GM10266 (cell line): ENCODE measurements at regions not wholly inside any gene's neighbourhood (a gene's known extent, or its start where the extent isn't known, plus 50 kb on each side); places are given as distances from the start of the nearest gene placed in this dataset.
"Not testable (repeated sequence)": the region's sequence is repeated elsewhere in the genome, so short reads cannot be mapped to it uniquely, and the experiment has no call there.

ENCODE experiments used
- DNase-seq: peaks from one replicate; pipeline ENCODE4 v3.0.0; 2012; ENCODE audit errors: extremely low spot score
- TF ChIP-seq, protein P1 (sequence below): IDR thresholded peaks from 2 replicates; pipeline ENCODE4 v1.5.1; 2012; ENCODE audit warnings: mild to moderate bottlenecking, low read depth; ENCODE audit not compliant: control insufficient read depth, insufficient read depth; ENCODE audit errors: missing control alignments

DNA sequence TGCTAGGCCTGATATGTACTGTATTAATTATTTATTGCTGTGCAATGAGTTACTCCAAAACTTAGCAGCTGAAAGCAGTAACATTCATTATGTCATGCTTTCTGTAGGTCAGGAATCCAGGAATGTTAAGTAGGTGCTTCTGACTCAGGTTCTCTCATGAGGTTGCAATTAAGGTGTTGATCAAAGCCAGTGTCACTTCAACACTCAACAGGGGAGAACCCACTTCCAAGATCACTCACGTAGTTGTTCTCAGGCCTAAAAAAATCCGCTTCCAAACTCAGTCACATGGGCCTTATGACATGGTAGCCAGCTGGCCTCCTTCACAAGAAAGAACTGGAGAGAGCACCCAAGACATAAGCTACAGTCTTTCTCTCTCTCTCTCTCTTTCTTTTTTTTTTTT lies 211.1 kb upstream of the NBEA start:
- DNase-seq, result no peak
- TF ChIP-seq, protein P1, sequence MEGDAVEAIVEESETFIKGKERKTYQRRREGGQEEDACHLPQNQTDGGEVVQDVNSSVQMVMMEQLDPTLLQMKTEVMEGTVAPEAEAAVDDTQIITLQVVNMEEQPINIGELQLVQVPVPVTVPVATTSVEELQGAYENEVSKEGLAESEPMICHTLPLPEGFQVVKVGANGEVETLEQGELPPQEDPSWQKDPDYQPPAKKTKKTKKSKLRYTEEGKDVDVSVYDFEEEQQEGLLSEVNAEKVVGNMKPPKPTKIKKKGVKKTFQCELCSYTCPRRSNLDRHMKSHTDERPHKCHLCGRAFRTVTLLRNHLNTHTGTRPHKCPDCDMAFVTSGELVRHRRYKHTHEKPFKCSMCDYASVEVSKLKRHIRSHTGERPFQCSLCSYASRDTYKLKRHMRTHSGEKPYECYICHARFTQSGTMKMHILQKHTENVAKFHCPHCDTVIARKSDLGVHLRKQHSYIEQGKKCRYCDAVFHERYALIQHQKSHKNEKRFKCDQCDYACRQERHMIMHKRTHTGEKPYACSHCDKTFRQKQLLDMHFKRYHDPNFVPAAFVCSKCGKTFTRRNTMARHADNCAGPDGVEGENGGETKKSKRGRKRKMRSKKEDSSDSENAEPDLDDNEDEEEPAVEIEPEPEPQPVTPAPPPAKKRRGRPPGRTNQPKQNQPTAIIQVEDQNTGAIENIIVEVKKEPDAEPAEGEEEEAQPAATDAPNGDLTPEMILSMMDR, result no peak

DNA sequence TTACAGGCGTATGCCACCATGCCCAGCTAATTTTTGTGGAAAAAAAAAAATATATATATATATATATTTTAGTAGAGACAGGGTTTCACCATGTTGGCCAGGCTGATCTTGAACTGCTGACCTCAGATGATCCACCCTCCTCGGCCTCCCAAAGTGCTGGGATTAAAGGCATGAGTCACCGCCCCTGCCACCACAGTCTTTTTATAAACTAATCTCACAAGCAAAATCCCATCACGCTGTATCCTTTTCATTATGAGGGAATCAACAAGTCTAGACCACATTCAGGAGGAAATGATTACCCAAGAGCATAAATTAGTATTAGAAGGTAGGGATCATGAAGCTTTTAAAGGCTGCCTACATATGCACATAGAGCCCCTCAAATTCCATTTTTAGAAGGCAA lies 210.6 kb upstream of the NBEA start:
- TF ChIP-seq, protein P1, result no peak
- no peak for DNase-seq

DNA sequence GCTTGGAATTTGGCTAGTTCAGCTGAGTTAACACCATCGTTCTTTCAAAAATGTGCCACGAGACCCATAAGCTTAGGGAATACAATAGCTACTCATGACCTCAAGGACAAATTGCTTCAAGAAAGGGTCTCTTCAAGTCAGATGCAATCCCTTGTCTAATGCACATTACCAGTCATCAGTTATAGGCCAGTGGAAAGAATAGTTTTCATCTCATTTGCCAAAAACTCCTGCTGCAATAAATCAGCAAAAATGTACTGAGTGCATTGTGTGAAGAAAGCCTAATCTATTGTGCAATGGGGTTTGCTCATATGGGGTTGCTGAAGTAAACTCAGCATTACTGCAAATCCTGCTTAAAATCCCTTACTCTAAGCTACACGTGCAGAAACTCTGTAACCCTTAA lies 208.3 kb upstream of the NBEA start:
- TF ChIP-seq, protein P1, result no peak
- DNase-seq, result no peak

DNA sequence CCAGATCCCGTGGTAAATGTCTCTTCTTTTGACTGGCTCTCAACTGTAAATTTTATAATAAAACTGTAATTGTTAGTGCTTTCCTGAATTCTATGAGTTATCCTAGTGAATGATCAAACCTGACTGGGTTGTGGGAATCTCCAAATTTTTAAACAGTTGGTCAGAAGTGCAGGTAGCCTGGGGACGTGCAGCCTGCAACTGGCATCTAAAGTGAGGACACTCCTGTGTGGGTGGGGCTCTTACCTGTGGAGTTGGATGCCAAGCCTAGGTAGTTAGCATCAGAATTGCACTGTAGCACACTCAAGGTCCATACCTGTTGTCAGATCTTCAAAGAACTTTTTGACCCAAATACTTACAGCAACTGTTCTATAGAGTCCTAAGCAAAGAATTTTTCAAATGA lies 207.1 kb upstream of the NBEA start:
- TF ChIP-seq, protein P1, result no peak
- no peak for DNase-seq

DNA sequence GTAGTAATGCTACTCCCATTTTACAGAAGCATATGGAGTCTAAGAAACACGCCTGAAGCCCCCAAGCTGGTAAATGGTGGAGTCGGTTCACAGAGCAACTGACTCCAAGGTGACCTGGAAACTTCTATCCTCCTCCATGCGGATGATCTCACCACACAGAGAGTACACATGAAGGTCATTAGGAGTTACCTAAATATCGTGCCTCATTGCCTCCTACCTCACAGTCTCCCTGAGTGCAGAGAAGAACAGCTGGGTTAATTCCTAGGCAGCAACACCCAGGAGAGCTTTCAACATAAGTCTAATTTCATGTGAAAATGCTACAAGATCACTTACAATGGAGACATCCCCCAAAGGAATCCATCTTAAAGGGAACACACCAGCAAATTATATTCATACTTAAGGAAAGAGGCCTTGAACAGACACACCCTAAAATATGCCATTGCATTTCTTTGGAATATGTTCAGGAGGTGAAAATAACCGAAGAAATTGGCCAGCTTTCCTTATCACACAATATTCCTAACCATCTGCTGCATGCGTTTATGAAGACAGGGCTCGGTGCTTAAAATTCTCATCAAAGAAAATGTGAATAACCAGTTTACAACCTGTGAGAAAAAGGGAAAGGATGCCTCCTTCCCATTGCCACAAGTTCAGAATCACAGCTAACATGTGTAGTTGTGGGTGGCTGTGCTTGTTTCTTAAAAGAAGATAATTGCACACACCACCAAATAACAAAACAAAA lies 203.6 kb upstream of the NBEA start:
- DNase-seq, result no peak

DNA sequence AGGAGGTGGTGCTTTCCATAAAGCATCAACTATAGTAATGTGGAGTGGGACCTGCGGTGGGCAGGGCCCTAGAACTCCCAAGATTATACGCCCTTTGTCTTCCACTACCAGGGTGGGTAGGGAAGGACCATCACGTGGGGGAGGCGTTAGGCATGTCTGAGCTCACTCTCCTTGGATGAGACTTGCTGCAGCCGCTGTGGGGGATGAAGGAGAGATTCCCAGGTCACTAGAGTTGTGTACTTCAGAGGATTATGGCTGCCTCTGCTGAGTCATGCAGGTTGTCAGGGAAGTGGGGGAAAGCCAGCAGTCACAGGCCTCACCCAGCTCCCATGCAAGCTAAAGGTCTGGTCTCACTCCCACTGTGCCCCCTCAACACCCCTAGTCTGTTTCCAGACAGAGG lies 195.0 kb upstream of the NBEA start:
- DNase-seq, result not testable (repeated sequence)

More for the DNA sequence above, 203.6 kb upstream of the NBEA start:
- TF ChIP-seq, protein P1, result no peak

DNA sequence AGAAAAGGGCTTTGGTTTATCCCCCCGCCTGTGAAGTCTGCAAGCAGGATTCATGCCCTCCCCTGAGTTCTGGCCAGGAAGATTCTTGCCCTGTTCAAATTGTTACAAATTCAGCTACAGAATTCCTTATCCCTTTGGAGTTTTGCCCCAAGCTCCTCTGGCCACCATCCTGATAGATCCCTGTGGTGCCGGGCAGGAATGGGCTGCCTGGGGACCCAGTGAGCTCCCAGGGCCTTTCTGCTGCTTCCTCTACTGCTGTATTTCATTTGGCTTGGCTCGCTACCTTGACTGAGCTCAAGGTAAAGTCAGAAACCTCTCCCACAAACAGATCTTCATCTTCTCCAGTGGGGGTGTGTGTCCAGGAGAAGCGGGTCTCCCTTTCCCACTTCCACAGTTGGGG lies 194.6 kb upstream of the NBEA start:
- TF ChIP-seq, protein P1, result no peak
- no peak for DNase-seq

DNA sequence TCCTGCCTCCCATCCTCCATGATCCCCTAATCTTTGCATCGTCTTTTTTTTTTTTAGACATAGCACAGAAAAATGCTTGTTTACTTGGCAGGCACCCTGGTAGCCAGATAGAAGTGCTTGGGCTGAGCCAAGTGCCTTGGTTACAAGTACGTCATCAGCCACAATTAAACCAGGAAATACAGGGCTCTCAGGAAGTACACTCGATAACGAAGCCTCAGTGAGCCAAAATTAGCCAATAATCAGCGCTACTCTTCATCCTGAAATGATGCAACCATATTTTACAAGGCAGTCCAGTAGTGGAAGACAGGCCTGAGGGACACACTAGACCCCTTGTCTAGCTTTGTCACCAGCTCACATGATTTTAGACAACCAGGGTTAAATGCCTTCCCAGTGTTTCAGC lies 194.0 kb upstream of the NBEA start:
- TF ChIP-seq, protein P1, result no peak

More for the DNA sequence above, 194.0 kb upstream of the NBEA start:
- no peak for DNase-seq
